Osteoblast (primary cell): ENCODE measurements at regions not wholly inside any gene's neighbourhood (a gene's known extent, or its start where the extent isn't known, plus 50 kb on each side); places are given as distances from the start of the nearest gene placed in this dataset.
A peak's percentile ranks its signal among the peaks of the same experiment; 100 is the strongest.

Experiments used
- DNase-seq: peaks from one replicate; pipeline ENCODE4 v3.0.0; 2011; ENCODE audit warnings: low spot score, mixed read lengths; ENCODE audit not compliant: insufficient read length; ENCODE audit errors: missing footprints
- H2AFZ ChIP-seq: 2 replicates; pipeline ENCODE4 v1.6.0; 2011; ENCODE audit warnings: mild to moderate bottlenecking, low read length
- H3K27ac ChIP-seq: 2 replicates; pipeline ENCODE4 v1.5.1; 2011; ENCODE audit warnings: mild to moderate bottlenecking, low read depth, low read length, moderate library complexity
- H3K27me3 ChIP-seq: 2 replicates; pipeline ENCODE4 v1.6.0; 2012; ENCODE audit warnings: mild to moderate bottlenecking, control low read depth, inconsistent platforms, low read length, moderate library complexity; ENCODE audit not compliant: insufficient read depth
- H3K36me3 ChIP-seq: 2 replicates; pipeline ENCODE4 v1.5.1; 2011; ENCODE audit warnings: mild to moderate bottlenecking, low read length, control low read depth, moderate library complexity; ENCODE audit not compliant: insufficient read depth
- H3K4me1 ChIP-seq: 2 replicates; pipeline ENCODE4 v1.5.1; 2011; ENCODE audit warnings: mild to moderate bottlenecking, low read length, control low read depth, moderate library complexity; ENCODE audit not compliant: insufficient read depth
- H3K4me2 ChIP-seq: 2 replicates; pipeline ENCODE4 v1.6.0; 2011; ENCODE audit warnings: mild to moderate bottlenecking, low read length; ENCODE audit not compliant: insufficient read depth
- H3K4me3 ChIP-seq: fragments of 200-600 bp; sonication (generic); 3 replicates; pipeline ENCODE4 v1.5.1; 2012; ENCODE audit warnings: mild to moderate bottlenecking, low read length, inconsistent platforms; ENCODE audit not compliant: insufficient read depth
- H3K79me2 ChIP-seq: 2 replicates; pipeline ENCODE4 v1.6.0; 2012; ENCODE audit warnings: mild to moderate bottlenecking, low read length, control low read depth, inconsistent platforms; ENCODE audit not compliant: insufficient read depth
- H3K9me3 ChIP-seq: 2 replicates; pipeline ENCODE4 v1.5.1; 2011; ENCODE audit warnings: low read depth, low read length, control low read depth
- H4K20me1 ChIP-seq: 2 replicates; pipeline ENCODE4 v1.6.0; 2012; ENCODE audit warnings: mild to moderate bottlenecking, low read length, control low read depth; ENCODE audit not compliant: insufficient read depth
- TF ChIP-seq, protein P1 (sequence below): IDR thresholded peaks from 2 replicates; pipeline ENCODE4 v1.5.1; 2011; ENCODE audit warnings: mild to moderate bottlenecking, low read depth, low read length, moderate library complexity; ENCODE audit errors: extremely low read depth

DNA sequence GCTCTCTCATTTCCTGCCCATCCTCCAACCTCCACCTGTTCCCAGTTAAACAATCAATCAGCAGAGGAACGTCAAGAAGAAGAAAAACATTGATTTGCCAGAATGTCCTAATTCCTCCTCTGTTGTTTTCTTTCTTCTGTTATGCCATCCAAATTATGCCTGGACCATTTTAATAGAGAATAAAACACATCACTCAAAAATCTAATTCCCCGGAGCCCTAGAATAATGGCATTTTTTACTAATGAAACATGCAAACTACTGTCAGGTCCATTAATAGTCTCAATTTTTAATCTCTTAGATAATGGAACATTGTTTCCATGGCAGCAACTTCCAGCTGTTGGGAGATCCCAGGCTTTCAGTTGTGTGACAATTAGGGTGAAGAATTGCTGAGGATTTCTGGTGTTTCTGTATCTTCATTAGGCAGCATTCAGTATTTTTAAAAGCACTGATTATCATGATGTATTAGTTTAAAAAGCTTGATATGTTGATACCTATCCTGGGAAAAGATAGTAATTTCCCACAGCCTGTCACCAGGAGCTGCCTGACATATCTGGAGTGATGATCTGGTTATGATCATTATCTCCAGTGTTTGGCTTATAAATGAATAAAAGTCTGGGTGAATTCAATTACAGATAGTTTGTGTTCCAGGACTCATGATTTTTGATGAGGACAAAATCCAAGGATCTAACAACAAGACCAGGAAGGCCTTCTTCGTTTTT is 209.8 kb downstream of the TPBG start:
- Histone ChIP-seq H3K9me3 (no peaks in the 10 kb centered on the region), H3K27me3 (peaks cover 16% of the 10 kb centered on the region), H3K4me2 (no peak overlapping the region), H3K4me1 (no peaks in the 10 kb centered on the region), H3K27ac (no peak overlapping the region), H4K20me1 (no peaks in the 10 kb centered on the region), H3K79me2 (no peaks in the 10 kb centered on the region), H3K4me3 (no peak overlapping the region), H2AFZ (no peak overlapping the region), H3K36me3 (no peaks in the 10 kb centered on the region)
- DNase-seq, result no peak
- TF ChIP-seq, protein P1, sequence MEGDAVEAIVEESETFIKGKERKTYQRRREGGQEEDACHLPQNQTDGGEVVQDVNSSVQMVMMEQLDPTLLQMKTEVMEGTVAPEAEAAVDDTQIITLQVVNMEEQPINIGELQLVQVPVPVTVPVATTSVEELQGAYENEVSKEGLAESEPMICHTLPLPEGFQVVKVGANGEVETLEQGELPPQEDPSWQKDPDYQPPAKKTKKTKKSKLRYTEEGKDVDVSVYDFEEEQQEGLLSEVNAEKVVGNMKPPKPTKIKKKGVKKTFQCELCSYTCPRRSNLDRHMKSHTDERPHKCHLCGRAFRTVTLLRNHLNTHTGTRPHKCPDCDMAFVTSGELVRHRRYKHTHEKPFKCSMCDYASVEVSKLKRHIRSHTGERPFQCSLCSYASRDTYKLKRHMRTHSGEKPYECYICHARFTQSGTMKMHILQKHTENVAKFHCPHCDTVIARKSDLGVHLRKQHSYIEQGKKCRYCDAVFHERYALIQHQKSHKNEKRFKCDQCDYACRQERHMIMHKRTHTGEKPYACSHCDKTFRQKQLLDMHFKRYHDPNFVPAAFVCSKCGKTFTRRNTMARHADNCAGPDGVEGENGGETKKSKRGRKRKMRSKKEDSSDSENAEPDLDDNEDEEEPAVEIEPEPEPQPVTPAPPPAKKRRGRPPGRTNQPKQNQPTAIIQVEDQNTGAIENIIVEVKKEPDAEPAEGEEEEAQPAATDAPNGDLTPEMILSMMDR, result no peak

DNA sequence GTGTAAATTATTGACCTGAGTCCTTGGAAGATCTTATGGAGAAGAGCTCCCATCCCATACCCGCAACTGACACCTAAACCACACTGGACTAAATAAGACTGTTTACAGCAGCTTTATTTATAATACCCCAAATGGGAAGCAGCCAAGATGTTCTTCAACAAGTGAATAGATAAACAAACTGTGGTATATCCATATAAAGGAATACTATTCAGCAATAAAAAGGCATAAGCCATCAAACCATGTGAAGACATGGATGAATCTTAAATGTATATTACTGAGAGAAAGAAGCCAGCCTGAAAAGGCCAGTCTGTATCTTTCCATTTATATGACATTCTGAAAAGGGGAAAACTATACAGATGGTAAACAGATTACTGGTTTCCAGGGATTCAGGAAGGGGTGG is 212.7 kb downstream of the TPBG start:
- no peak for DNase-seq
- no peak overlapping the region for H3K4me3 ChIP-seq
- H4K20me1 ChIP-seq, result no peaks in the 10 kb centered on the region
- H3K27ac ChIP-seq, result no peak overlapping the region
- TF ChIP-seq, protein P1, result no peak
- H3K36me3 ChIP-seq, result no peaks in the 10 kb centered on the region
- H3K27me3 ChIP-seq, result peaks cover 16% of the 10 kb centered on the region
- no peaks in the 10 kb centered on the region for H3K4me1 ChIP-seq
- H3K79me2 ChIP-seq, result no peaks in the 10 kb centered on the region
- H3K4me2 ChIP-seq, result no peak overlapping the region
- no peaks in the 10 kb centered on the region for H3K9me3 ChIP-seq
- no peak overlapping the region for H2AFZ ChIP-seq

DNA sequence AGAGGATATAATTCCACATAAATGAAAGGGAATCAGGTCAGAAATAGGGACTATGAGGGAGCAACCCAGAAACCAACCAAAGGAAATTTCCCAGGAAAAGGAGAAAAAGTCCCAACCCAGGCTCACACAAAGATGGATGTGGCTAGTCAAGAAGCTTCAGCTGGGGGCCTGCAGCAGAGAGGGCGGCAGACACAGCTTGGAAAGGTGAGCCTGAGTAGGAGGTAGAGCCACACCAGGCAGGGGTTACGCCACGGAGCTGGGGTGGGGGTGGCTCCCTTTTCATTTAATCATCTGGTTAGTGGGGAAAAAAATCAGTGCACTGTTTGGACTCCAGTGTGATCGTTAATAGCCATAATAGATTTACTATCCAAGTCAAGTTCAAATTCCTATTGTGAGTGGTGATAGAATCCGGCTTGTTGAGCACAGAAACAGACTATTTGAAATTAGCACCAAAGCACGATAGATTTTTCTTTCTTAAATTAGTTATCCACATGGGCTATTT is 220.6 kb downstream of the TPBG start:
- Histone ChIP-seq H3K79me2 (no peaks in the 10 kb centered on the region), H3K4me1 (no peaks in the 10 kb centered on the region), H3K4me3 (no peak overlapping the region), H4K20me1 (no peaks in the 10 kb centered on the region), H3K36me3 (no peaks in the 10 kb centered on the region), H3K27ac (no peak overlapping the region), H3K27me3 (peaks cover 48% of the 10 kb centered on the region), H3K9me3 (no peaks in the 10 kb centered on the region), H3K4me2 (no peak overlapping the region), H2AFZ (no peak overlapping the region)
- TF ChIP-seq, protein P1, result no peak
- DNase-seq, result no peak

DNA sequence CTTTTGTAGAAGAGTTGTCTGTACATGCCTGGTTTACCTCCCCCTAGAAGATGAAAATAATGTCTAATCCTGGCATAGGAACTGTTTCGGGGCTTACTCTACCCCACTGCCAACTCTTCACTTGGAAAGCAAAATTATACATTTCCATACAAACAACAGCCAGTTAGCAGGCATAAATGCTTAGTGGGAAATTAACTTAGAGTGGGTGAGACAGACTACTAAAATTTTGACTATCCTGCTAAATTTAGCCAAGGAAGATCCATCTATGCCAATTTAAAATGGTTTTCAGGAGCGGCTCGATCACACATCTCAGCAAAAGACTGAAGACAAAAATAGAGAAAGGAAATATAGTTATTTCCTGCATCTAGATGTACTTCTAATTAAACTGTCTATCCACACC is 221.2 kb downstream of the TPBG start:
- DNase-seq, result peak; percentile 19
- H3K4me1 ChIP-seq, result peaks cover 4% of the 10 kb centered on the region
- TF ChIP-seq, protein P1, result no peak

More for the DNA sequence above, 221.2 kb downstream of the TPBG start:
- Histone ChIP-seq H3K27me3 (peaks cover 48% of the 10 kb centered on the region), H3K4me3 (no peak overlapping the region), H3K27ac (no peak overlapping the region), H3K4me2 (no peak overlapping the region), H3K36me3 (no peaks in the 10 kb centered on the region), H2AFZ (no peak overlapping the region), H3K9me3 (no peaks in the 10 kb centered on the region), H3K79me2 (no peaks in the 10 kb centered on the region), H4K20me1 (no peaks in the 10 kb centered on the region)
